ENCODE measurements at regions not wholly inside any gene's neighbourhood (a gene's known extent, or its start where the extent isn't known, plus 50 kb on each side); places are given as distances from the start of the nearest gene placed in this dataset.
A peak's percentile ranks its signal among the peaks of the same experiment; 100 is the strongest.

DNA sequence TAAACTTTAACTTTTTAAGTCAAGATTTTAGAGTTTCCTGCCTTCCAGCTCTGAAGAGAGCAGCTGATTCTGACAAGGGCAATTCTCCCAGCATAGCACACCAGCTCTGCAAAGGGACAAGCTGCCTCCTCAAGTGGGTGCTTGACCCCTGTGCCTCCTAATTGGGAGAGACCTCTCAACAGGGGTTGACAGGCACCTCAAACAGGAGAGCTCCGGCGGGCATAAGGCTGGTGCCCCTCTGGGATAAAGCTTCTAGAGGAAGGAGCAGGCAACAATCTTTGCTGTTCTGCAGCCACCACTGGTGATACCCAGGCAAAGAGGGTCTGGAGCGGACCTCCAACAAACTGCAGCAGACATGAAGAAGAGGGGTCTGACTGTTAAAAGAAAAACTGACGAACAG lies 872.9 kb upstream of the PCDH10 start:
- TF ChIP-seq GABPA (IDR thresholded peaks at IDR 0.05; ENCODE audit: low read depth): no peak
- no peak for TF ChIP-seq SPI1 (IDR thresholded peaks at IDR 0.05; ENCODE audit: borderline replicate concordance, low read depth)
- TF ChIP-seq, protein P1, sequence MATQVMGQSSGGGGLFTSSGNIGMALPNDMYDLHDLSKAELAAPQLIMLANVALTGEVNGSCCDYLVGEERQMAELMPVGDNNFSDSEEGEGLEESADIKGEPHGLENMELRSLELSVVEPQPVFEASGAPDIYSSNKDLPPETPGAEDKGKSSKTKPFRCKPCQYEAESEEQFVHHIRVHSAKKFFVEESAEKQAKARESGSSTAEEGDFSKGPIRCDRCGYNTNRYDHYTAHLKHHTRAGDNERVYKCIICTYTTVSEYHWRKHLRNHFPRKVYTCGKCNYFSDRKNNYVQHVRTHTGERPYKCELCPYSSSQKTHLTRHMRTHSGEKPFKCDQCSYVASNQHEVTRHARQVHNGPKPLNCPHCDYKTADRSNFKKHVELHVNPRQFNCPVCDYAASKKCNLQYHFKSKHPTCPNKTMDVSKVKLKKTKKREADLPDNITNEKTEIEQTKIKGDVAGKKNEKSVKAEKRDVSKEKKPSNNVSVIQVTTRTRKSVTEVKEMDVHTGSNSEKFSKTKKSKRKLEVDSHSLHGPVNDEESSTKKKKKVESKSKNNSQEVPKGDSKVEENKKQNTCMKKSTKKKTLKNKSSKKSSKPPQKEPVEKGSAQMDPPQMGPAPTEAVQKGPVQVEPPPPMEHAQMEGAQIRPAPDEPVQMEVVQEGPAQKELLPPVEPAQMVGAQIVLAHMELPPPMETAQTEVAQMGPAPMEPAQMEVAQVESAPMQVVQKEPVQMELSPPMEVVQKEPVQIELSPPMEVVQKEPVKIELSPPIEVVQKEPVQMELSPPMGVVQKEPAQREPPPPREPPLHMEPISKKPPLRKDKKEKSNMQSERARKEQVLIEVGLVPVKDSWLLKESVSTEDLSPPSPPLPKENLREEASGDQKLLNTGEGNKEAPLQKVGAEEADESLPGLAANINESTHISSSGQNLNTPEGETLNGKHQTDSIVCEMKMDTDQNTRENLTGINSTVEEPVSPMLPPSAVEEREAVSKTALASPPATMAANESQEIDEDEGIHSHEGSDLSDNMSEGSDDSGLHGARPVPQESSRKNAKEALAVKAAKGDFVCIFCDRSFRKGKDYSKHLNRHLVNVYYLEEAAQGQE (IDR thresholded peaks at IDR 0.05; ENCODE audit: insufficient replicate concordance, low read depth): no peak
- TF ChIP-seq CTCF (IDR thresholded peaks at IDR 0.05; ENCODE audit: insufficient read depth, low read length): no peak
- no peak for TF ChIP-seq POLR2AphosphoS5 (IDR thresholded peaks at IDR 0.05; ENCODE audit: low read depth)
- Histone ChIP-seq H3K4me3 (replicated peaks; ENCODE audit: insufficient read depth, low read length) (no peak overlapping the region), H3K27ac (replicated peaks) (no peak overlapping the region), H3K27me3 (ENCODE audit: insufficient read depth, poor library complexity, severe bottlenecking) (no peaks in the 10 kb centered on the region)
- DNase-seq (ENCODE audit: low read depth in 1 of 2, low spot score in 1 of 2): no peak

DNA sequence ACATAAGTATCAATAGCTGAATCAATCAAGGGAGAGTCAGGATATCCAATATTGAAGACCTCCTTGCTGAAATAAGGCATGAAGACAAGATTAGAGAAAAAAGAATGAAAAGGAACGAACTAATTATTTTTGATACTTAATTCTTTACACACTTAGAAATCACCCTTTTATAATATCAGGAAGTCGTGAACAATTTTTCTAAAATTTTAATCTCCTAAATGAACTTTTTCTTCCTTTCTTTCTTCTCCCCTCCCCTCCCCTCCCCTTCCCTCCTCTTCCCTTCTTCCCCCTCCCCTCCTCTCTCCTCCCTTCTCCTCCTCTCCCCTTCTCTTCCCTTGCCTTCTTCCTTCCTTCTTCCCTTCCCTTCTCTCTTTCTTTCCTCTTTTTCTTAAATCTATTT lies 872.1 kb upstream of the PCDH10 start:
- no peak for DNase-seq (ENCODE audit: low read depth in 1 of 2, low spot score in 1 of 2)
- TF ChIP-seq CTCF (IDR thresholded peaks at IDR 0.05; ENCODE audit: insufficient read depth, low read length) (no peak), GABPA (IDR thresholded peaks at IDR 0.05; ENCODE audit: low read depth) (no peak)
- Histone ChIP-seq H3K4me3 (replicated peaks; ENCODE audit: insufficient read depth, low read length) (no peak overlapping the region), H3K27ac (replicated peaks) (no peak overlapping the region), H3K27me3 (ENCODE audit: insufficient read depth, poor library complexity, severe bottlenecking) (no peaks in the 10 kb centered on the region)

GRCh38 chr4:132281733-132282132 lies 867.4 kb upstream of the PCDH10 start:
- DNase-seq (ENCODE audit: low read depth in 1 of 2, low spot score in 1 of 2): no peak
- Histone ChIP-seq H3K27me3 (ENCODE audit: insufficient read depth, poor library complexity, severe bottlenecking) (no peaks in the 10 kb centered on the region), H3K27ac (replicated peaks) (no peak overlapping the region), H3K4me3 (replicated peaks; ENCODE audit: insufficient read depth, low read length) (no peak overlapping the region)
- TF ChIP-seq SPI1 (IDR thresholded peaks at IDR 0.05; ENCODE audit: borderline replicate concordance, low read depth): no peak

- peak; percentile 82 for TF ChIP-seq GABPA (IDR thresholded peaks at IDR 0.05; ENCODE audit: low read depth)
- no peak for TF ChIP-seq CTCF (IDR thresholded peaks at IDR 0.05; ENCODE audit: insufficient read depth, low read length)
- TF ChIP-seq SPI1 (IDR thresholded peaks at IDR 0.05; ENCODE audit: borderline replicate concordance, low read depth): peak; percentile 65
- no peaks in the 10 kb centered on the region for H3K27me3 ChIP-seq (ENCODE audit: insufficient read depth, poor library complexity, severe bottlenecking)
- no peak overlapping the region for H3K27ac ChIP-seq (replicated peaks)
- peak in 1 of 2 experiments; percentile 31 for DNase-seq (ENCODE audit: low read depth in 1 of 2, low spot score in 1 of 2)
- no peak overlapping the region for H3K4me3 ChIP-seq (replicated peaks; ENCODE audit: insufficient read depth, low read length)
Observed at GRCh38 chr4:132284910-132285426, 864.1 kb upstream of the PCDH10 start.

DNA sequence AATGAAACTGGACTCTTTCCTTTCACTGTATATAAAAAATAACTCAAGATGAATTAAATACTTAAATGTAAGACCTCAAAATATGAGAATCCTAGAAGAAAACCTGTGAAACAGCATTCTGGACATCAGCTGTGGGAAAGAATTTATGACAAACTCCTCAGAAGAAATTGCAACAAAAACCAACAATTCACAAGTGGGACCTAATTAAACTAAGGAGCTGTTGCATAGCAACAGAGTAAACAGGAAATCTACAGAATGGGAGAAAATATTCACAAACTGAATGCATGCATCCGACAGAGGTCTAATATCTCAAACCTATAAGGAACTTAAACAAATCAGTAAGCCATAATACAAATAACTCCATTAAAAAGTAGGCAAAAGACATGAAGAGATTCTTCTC lies 851.7 kb upstream of the PCDH10 start:
- Histone ChIP-seq H3K27ac (replicated peaks) (no peak overlapping the region), H3K4me3 (replicated peaks; ENCODE audit: insufficient read depth, low read length) (no peak overlapping the region), H3K27me3 (ENCODE audit: insufficient read depth, poor library complexity, severe bottlenecking) (no peaks in the 10 kb centered on the region)
- TF ChIP-seq, protein P1 (IDR thresholded peaks at IDR 0.05; ENCODE audit: insufficient replicate concordance, low read depth): no peak
- TF ChIP-seq CTCF (IDR thresholded peaks at IDR 0.05; ENCODE audit: insufficient read depth, low read length): no peak
- no peak for DNase-seq (ENCODE audit: low read depth in 1 of 2, low spot score in 1 of 2)
